ENCODE measurements at regions not wholly inside any gene's neighbourhood (a gene's known extent, or its start where the extent isn't known, plus 50 kb on each side); places are given as distances from the start of the nearest gene placed in this dataset.

- Histone ChIP-seq H3K36me3 (ENCODE audit: control insufficient read depth, insufficient read depth, low read length) (no peaks in the 10 kb centered on the region), H3K27ac (ENCODE audit: low read length) (no peak overlapping the region), H3K4me3 (ENCODE audit: low read depth in 2 of 2, low read length in 2 of 2) (no peak overlapping the region), H3K27me3 (ENCODE audit: control insufficient read depth, insufficient read depth, low read length) (no peaks in the 10 kb centered on the region), H3K4me1 (ENCODE audit: control insufficient read depth, insufficient read depth, low read length) (no peaks in the 10 kb centered on the region), H3K9me3 (ENCODE audit: control insufficient read depth, insufficient read depth, low read depth, low read length) (no peaks in the 10 kb centered on the region)
- DNase-seq (ENCODE audit: low read depth, low spot score): no peak
- ATAC-seq: no peak
- TF ChIP-seq TCF7L2 (IDR thresholded peaks at IDR 0.05; ENCODE audit: low read depth, low read length) (no peak), POLR2AphosphoS5 (IDR thresholded peaks at IDR 0.05; ENCODE audit: low read depth, low read length) (no peak), SIN3A (IDR thresholded peaks at IDR 0.05; ENCODE audit: borderline replicate concordance, insufficient read depth, low read depth, low read length) (no peak), REST (IDR thresholded peaks at IDR 0.05; ENCODE audit: insufficient read depth in 1 of 2, low read depth in 2 of 2, low read length in 1 of 2) (no peak)
- TF ChIP-seq, protein P1, sequence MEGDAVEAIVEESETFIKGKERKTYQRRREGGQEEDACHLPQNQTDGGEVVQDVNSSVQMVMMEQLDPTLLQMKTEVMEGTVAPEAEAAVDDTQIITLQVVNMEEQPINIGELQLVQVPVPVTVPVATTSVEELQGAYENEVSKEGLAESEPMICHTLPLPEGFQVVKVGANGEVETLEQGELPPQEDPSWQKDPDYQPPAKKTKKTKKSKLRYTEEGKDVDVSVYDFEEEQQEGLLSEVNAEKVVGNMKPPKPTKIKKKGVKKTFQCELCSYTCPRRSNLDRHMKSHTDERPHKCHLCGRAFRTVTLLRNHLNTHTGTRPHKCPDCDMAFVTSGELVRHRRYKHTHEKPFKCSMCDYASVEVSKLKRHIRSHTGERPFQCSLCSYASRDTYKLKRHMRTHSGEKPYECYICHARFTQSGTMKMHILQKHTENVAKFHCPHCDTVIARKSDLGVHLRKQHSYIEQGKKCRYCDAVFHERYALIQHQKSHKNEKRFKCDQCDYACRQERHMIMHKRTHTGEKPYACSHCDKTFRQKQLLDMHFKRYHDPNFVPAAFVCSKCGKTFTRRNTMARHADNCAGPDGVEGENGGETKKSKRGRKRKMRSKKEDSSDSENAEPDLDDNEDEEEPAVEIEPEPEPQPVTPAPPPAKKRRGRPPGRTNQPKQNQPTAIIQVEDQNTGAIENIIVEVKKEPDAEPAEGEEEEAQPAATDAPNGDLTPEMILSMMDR (IDR thresholded peaks at IDR 0.05): no peak
- intact Hi-C loops (cut with micrococcal nuclease; ENCODE audit: unreplicated experiment) (no loop called here), in situ Hi-C loops (cut with HindIII; ENCODE audit: low pct_unique_long_range_greater_than_20kb, low sequenced_read_pairs) (no loop called here)
- CTCF ChIA-PET: no interaction called here
- BruUV-seq (replicated peaks): no TSS peak
- POLR2A ChIA-PET: no interaction called here
These were observed 241.1 kb downstream of the TLR4 start for GRCh38 chr9:117945286-117945685.

DNA sequence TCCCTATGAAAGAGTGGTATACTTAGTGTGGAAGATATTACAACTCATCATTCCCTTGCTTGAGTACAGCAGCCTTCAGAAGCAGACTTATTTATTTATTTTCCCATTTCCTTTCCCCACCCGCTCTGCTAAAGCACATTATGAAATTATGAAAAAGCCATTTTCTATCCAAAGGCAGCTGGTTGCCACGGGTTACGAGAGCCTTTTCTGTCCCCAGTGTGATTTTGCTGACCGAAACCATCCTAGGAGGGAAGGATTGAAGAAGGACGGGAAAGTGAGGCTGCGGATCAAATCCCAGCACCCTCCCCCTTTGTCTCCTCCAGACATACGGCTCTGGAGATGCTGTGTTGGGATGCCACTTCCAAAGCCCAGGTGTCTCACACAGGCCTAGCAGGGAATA is 246.9 kb downstream of the TLR4 start:
- DNase-seq (ENCODE audit: low read depth, low spot score) (no peak), ATAC-seq (no peak)
- Histone ChIP-seq H3K27me3 (ENCODE audit: control insufficient read depth, insufficient read depth, low read length) (no peaks in the 10 kb centered on the region), H3K9me3 (ENCODE audit: control insufficient read depth, insufficient read depth, low read depth, low read length) (no peaks in the 10 kb centered on the region), H3K36me3 (ENCODE audit: control insufficient read depth, insufficient read depth, low read length) (no peaks in the 10 kb centered on the region), H3K27ac (ENCODE audit: low read length) (no peak overlapping the region), H3K4me3 (ENCODE audit: low read depth in 2 of 2, low read length in 2 of 2) (no peak overlapping the region), H3K4me1 (ENCODE audit: control insufficient read depth, insufficient read depth, low read length) (no peaks in the 10 kb centered on the region)
- BruUV-seq (replicated peaks): no TSS peak
- in situ Hi-C loops (cut with HindIII; ENCODE audit: low pct_unique_long_range_greater_than_20kb, low sequenced_read_pairs) (no loop called here), intact Hi-C loops (cut with micrococcal nuclease; ENCODE audit: unreplicated experiment) (no loop called here)
- TF ChIP-seq TCF7L2 (IDR thresholded peaks at IDR 0.05; ENCODE audit: low read depth, low read length) (no peak), POLR2AphosphoS5 (IDR thresholded peaks at IDR 0.05; ENCODE audit: low read depth, low read length) (no peak), SIN3A (IDR thresholded peaks at IDR 0.05; ENCODE audit: borderline replicate concordance, insufficient read depth, low read depth, low read length) (no peak), REST (IDR thresholded peaks at IDR 0.05; ENCODE audit: insufficient read depth in 1 of 2, low read depth in 2 of 2, low read length in 1 of 2) (no peak)
- TF ChIP-seq, protein P1 (IDR thresholded peaks at IDR 0.05): no peak
- CTCF ChIA-PET: no interaction called here
- POLR2A ChIA-PET: no interaction called here

Data from Panc1 (cell line).